ENCODE measurements at regions not wholly inside any gene's neighbourhood (a gene's known extent, or its start where the extent isn't known, plus 50 kb on each side); places are given as distances from the start of the nearest gene placed in this dataset.

DNA sequence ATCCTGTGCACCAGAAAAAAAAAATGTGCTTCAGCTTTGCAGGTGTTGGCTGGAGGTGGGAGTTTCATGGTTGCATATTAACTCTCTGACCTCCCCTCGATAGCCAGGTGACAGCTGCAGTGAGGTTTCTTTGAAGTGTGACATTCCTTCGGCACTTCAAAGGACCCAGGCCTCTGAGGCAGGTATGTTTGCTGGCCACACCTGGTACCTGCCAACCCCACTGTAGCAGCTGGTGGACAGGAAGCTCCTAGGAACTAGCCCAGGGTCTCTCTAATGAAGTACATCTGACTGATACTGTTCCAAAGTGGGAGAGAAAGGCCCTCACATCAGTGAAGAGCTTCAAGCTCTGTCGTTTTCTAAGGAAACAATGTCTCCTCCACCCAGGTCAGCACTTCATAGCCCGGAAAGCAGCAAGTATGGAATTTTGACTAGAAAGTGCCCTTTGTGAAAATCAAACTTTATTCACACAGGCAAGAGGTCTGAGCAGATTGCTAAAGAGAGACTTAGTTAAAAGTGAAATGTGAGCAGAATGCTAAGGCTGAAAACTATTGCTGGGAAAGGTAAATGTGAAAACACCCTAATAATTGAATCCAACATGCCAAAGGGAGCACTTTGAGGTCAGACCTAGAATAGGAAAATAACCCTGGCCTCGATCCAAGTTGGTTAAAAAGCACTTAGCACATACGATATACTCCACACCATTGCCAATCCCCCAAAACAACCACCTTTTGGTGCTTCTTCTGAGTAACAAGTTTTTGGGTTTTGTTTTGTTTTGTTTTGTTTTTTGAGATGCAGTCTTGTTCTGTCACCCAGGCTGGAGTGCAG lies 71.3 kb downstream of the PHLDA1 start (continued):
- TF ChIP-seq, protein P1, sequence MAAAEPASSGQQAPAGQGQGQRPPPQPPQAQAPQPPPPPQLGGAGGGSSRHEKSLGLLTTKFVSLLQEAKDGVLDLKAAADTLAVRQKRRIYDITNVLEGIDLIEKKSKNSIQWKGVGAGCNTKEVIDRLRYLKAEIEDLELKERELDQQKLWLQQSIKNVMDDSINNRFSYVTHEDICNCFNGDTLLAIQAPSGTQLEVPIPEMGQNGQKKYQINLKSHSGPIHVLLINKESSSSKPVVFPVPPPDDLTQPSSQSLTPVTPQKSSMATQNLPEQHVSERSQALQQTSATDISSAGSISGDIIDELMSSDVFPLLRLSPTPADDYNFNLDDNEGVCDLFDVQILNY (CRISPR knock-in tag; conservative IDR thresholded peaks at IDR 0.05): no peak
- TF ChIP-seq, protein P2, sequence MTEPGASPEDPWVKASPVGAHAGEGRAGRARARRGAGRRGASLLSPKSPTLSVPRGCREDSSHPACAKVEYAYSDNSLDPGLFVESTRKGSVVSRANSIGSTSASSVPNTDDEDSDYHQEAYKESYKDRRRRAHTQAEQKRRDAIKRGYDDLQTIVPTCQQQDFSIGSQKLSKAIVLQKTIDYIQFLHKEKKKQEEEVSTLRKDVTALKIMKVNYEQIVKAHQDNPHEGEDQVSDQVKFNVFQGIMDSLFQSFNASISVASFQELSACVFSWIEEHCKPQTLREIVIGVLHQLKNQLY (CRISPR knock-in tag; IDR thresholded peaks at IDR 0.05): 0 out of 2 replicates have a peak, but pooled peaks have one; percentile 23
- TF ChIP-seq IRX3 (CRISPR knock-in tag; IDR thresholded peaks at IDR 0.05; ENCODE audit: borderline replicate concordance, low read depth) (no peak), ZEB1 (IDR thresholded peaks at IDR 0.05; ENCODE audit: insufficient replicate concordance, low read depth) (peak; percentile 100), CBX1 (IDR thresholded peaks at IDR 0.05; ENCODE audit: low read depth) (no peak), ZNF124 (CRISPR knock-in tag; IDR thresholded peaks at IDR 0.05) (no peak), ZNF558 (CRISPR knock-in tag; IDR thresholded peaks at IDR 0.05; ENCODE audit: borderline replicate concordance) (no peak), PITX1 (CRISPR knock-in tag; IDR thresholded peaks at IDR 0.05) (peak; percentile 49; the same call in 1 of the 2 replicates), EP300 (IDR thresholded peaks at IDR 0.05; ENCODE audit: low read depth in 2 of 2, low read length in 2 of 2) (peak in 1 of 2 experiments; percentile 91; a peak in 1 of 4 replicates), EP300 (CRISPR knock-in tag; IDR thresholded peaks at IDR 0.05; ENCODE audit: borderline replicate concordance) (peak; percentile 91), RFX5 (IDR thresholded peaks at IDR 0.05; ENCODE audit: low read depth, low read length) (no peak), ISX (CRISPR knock-in tag; conservative IDR thresholded peaks at IDR 0.05) (no peak), ZSCAN30 (CRISPR knock-in tag; IDR thresholded peaks at IDR 0.05) (no peak), MTA1 (CRISPR knock-in tag; IDR thresholded peaks at IDR 0.05; ENCODE audit: borderline replicate concordance) (peak; percentile 64)
- TF ChIP-seq, protein P3, sequence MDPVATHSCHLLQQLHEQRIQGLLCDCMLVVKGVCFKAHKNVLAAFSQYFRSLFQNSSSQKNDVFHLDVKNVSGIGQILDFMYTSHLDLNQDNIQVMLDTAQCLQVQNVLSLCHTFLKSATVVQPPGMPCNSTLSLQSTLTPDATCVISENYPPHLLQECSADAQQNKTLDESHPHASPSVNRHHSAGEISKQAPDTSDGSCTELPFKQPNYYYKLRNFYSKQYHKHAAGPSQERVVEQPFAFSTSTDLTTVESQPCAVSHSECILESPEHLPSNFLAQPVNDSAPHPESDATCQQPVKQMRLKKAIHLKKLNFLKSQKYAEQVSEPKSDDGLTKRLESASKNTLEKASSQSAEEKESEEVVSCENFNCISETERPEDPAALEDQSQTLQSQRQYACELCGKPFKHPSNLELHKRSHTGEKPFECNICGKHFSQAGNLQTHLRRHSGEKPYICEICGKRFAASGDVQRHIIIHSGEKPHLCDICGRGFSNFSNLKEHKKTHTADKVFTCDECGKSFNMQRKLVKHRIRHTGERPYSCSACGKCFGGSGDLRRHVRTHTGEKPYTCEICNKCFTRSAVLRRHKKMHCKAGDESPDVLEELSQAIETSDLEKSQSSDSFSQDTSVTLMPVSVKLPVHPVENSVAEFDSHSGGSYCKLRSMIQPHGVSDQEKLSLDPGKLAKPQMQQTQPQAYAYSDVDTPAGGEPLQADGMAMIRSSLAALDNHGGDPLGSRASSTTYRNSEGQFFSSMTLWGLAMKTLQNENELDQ (CRISPR knock-in tag; IDR thresholded peaks at IDR 0.05; ENCODE audit: borderline replicate concordance): no peak
- TF ChIP-seq, protein P4, sequence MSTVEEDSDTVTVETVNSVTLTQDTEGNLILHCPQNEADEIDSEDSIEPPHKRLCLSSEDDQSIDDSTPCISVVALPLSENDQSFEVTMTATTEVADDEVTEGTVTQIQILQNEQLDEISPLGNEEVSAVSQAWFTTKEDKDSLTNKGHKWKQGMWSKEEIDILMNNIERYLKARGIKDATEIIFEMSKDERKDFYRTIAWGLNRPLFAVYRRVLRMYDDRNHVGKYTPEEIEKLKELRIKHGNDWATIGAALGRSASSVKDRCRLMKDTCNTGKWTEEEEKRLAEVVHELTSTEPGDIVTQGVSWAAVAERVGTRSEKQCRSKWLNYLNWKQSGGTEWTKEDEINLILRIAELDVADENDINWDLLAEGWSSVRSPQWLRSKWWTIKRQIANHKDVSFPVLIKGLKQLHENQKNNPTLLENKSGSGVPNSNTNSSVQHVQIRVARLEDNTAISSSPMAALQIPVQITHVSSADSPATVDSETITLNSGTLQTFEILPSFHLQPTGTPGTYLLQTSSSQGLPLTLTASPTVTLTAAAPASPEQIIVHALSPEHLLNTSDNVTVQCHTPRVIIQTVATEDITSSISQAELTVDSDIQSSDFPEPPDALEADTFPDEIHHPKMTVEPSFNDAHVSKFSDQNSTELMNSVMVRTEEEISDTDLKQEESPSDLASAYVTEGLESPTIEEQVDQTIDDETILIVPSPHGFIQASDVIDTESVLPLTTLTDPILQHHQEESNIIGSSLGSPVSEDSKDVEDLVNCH (CRISPR knock-in tag; IDR thresholded peaks at IDR 0.05): no peak
